ENCODE measurements at regions not wholly inside any gene's neighbourhood (a gene's known extent, or its start where the extent isn't known, plus 50 kb on each side); places are given as distances from the start of the nearest gene placed in this dataset.

DNA sequence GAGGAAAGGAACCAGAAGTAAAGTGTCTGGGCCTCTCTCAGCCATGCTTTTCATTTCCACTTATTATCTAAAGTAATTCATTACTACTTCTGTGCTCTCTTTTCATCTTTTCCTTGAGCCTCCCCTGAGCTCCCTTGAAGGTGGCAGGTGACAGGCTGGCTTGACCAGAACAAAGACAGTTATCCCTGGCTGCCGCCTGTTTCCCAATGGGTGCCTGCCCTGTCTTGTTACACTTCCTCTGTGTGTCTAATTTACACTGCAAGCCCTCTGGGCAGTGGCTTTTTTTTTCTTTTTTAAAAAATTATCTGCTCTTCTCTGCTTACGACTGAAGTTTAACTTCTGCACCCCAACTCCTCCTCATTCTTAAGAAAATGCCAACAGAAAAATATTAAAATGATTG is 113.4 kb downstream of the NGF start:
- ATAC-seq (ENCODE audit: low read depth): no peak
- ChIA-PET POLR2A (ENCODE audit: unreplicated experiment) (no interaction called here), CTCF (no interaction called here)
- Histone ChIP-seq H3K23ac (ENCODE audit: low read depth, low read length) (no peak overlapping the region), H2BK20ac (ENCODE audit: low read depth, low read length) (no peak overlapping the region), H2BK15ac (ENCODE audit: low read depth, low read length) (no peak overlapping the region), H3K36me3 (ENCODE audit: control insufficient read depth, insufficient read depth, low read length) (no peaks in the 10 kb centered on the region), H2AK5ac (ENCODE audit: low read depth, low read length) (no peak overlapping the region), H3K4me2 (ENCODE audit: low read depth, low read length) (no peak overlapping the region), H4K5ac (ENCODE audit: low read depth, low read length) (no peak overlapping the region), H4K91ac (ENCODE audit: insufficient read depth, low read depth, low read length) (no peak overlapping the region), H3K9me1 (ENCODE audit: insufficient read depth, low read length) (peaks cover 10% of the 10 kb centered on the region), H3K56ac (ENCODE audit: extremely low read depth, insufficient read depth, low read length) (no peak overlapping the region), H3K18ac (ENCODE audit: low read depth, low read length) (no peak overlapping the region), H3K9ac (ENCODE audit: low read depth, low read length) (no peak overlapping the region), H3K9me3 (ENCODE audit: control insufficient read depth, insufficient read depth, low read length) (no peaks in the 10 kb centered on the region), H3K14ac (replicated peaks; ENCODE audit: low read depth, low read length) (no peak overlapping the region), H2AFZ (replicated peaks; ENCODE audit: low read length, poor library complexity) (no peak overlapping the region), H3K27ac (ENCODE audit: insufficient read depth, low read length) (no peak overlapping the region), H3K4me3 (ENCODE audit: insufficient read depth, low read depth, low read length) (no peak overlapping the region), H3K4me1 (ENCODE audit: control insufficient read depth, insufficient read depth, low read length) (peaks cover 11% of the 10 kb centered on the region), H2BK5ac (ENCODE audit: low read depth, low read length, poor library complexity, severe bottlenecking) (no peak overlapping the region), H3K27me3 (ENCODE audit: control insufficient read depth, insufficient read depth, low read length) (no peaks in the 10 kb centered on the region), H3K79me1 (ENCODE audit: low read depth in 1 of 2, low read length in 2 of 2) (no peaks in the 10 kb centered on the region), H2BK120ac (ENCODE audit: low read depth, low read length) (no peak overlapping the region), H4K8ac (ENCODE audit: low read depth in 2 of 2, low read length in 2 of 2) (no peak overlapping the region), H2AK9ac (replicated peaks; ENCODE audit: low read depth, low read length, poor library complexity) (no peak overlapping the region), H3K4ac (ENCODE audit: low read depth, low read length) (no peak overlapping the region), H4K20me1 (ENCODE audit: insufficient read depth, low read length) (no peaks in the 10 kb centered on the region)
- DNase-seq: no peak
- WGBS, 2 experiments (ENCODE audit: extremely low coverage in 2 of 2, insufficient read length in 1 of 2): no CpG with 5 or more reads among the region's 2 CpGs
- no TSS peak for BruUV-seq (replicated peaks)
- TF ChIP-seq BHLHE40 (IDR thresholded peaks at IDR 0.05; ENCODE audit: low read depth, low read length) (no peak), RFX5 (IDR thresholded peaks at IDR 0.05; ENCODE audit: low read depth, low read length) (no peak), NFE2L2 (IDR thresholded peaks at IDR 0.05; ENCODE audit: low read depth, low read length) (no peak), CEBPB (IDR thresholded peaks at IDR 0.05; ENCODE audit: low read depth, low read length) (no peak), SMC3 (IDR thresholded peaks at IDR 0.05; ENCODE audit: low read depth, low read length) (no peak), ELK1 (IDR thresholded peaks at IDR 0.05; ENCODE audit: borderline replicate concordance, low read depth, low read length) (no peak), FOS (IDR thresholded peaks at IDR 0.05; ENCODE audit: low read depth, low read length) (no peak), MAFK (IDR thresholded peaks at IDR 0.05; ENCODE audit: low read depth, low read length) (no peak), USF2 (IDR thresholded peaks at IDR 0.05; ENCODE audit: low read depth, low read length) (no peak), MAZ (IDR thresholded peaks at IDR 0.05; ENCODE audit: borderline replicate concordance, low read depth, low read length) (no peak), POLR2A (IDR thresholded peaks at IDR 0.05; ENCODE audit: low read depth, low read length) (no peak), RAD21 (IDR thresholded peaks at IDR 0.05; ENCODE audit: low read length) (no peak)
- TF ChIP-seq, protein P1, sequence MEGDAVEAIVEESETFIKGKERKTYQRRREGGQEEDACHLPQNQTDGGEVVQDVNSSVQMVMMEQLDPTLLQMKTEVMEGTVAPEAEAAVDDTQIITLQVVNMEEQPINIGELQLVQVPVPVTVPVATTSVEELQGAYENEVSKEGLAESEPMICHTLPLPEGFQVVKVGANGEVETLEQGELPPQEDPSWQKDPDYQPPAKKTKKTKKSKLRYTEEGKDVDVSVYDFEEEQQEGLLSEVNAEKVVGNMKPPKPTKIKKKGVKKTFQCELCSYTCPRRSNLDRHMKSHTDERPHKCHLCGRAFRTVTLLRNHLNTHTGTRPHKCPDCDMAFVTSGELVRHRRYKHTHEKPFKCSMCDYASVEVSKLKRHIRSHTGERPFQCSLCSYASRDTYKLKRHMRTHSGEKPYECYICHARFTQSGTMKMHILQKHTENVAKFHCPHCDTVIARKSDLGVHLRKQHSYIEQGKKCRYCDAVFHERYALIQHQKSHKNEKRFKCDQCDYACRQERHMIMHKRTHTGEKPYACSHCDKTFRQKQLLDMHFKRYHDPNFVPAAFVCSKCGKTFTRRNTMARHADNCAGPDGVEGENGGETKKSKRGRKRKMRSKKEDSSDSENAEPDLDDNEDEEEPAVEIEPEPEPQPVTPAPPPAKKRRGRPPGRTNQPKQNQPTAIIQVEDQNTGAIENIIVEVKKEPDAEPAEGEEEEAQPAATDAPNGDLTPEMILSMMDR (conservative IDR thresholded peaks at IDR 0.05; ENCODE audit: low read depth, low read length): no peak
- intact Hi-C loops (cut with micrococcal nuclease) (no loop called here), dilution Hi-C loops (cut with HindIII; ENCODE audit: low sequenced_read_pairs, unreplicated experiment) (no loop called here), in situ Hi-C loops (cut with MboI; ENCODE audit: low sequenced_read_pairs) (no loop called here)
